Ishikawa (cell line): ENCODE measurements at regions not wholly inside any gene's neighbourhood (a gene's known extent, or its start where the extent isn't known, plus 50 kb on each side); places are given as distances from the start of the nearest gene placed in this dataset.

Experiments used
- CEBPB ChIP-seq: IDR thresholded peaks from 2 replicates; pipeline ENCODE4 v1.6.1; 2012
- CREB1 ChIP-seq: IDR thresholded peaks from 2 replicates; pipeline ENCODE4 v1.6.1; 2012; ENCODE audit warnings: low read depth
- EGR1 ChIP-seq: IDR thresholded peaks from 2 replicates; pipeline ENCODE4 v1.6.1; 2012
- EP300 ChIP-seq: IDR thresholded peaks from 2 replicates; pipeline ENCODE4 v1.6.1; 2012; ENCODE audit warnings: borderline replicate concordance
- FOXM1 ChIP-seq: IDR thresholded peaks from 2 replicates; pipeline ENCODE4 v1.6.1; 2012; ENCODE audit warnings: low read depth, borderline replicate concordance
- NFIC ChIP-seq: IDR thresholded peaks from 2 replicates; pipeline ENCODE4 v1.6.1; 2012
- RAD21 ChIP-seq: IDR thresholded peaks from 2 replicates; pipeline ENCODE4 v1.6.1; 2012; ENCODE audit warnings: low read depth
- REST ChIP-seq: IDR thresholded peaks from 2 replicates; pipeline ENCODE4 v1.6.1; 2012; ENCODE audit warnings: low read depth, mild to moderate bottlenecking
- TAF1 ChIP-seq: IDR thresholded peaks from 2 replicates; pipeline ENCODE4 v1.6.1; 2012; ENCODE audit warnings: low read depth, mild to moderate bottlenecking
- TCF12 ChIP-seq: IDR thresholded peaks from 2 replicates; pipeline ENCODE4 v1.6.1; 2012; ENCODE audit warnings: low read depth
- TEAD4 ChIP-seq: IDR thresholded peaks from 2 replicates; pipeline ENCODE4 v1.6.1; 2012
- YY1 ChIP-seq: IDR thresholded peaks from 2 replicates; pipeline ENCODE4 v1.6.1; 2012; ENCODE audit warnings: low read depth
- ZBTB7A ChIP-seq: IDR thresholded peaks from 2 replicates; pipeline ENCODE4 v1.6.1; 2012; ENCODE audit warnings: low read depth
- TF ChIP-seq, protein P1 (sequence below): IDR thresholded peaks from 2 replicates; pipeline ENCODE4 v1.6.1; 2012
- TF ChIP-seq, protein P2 (sequence below): IDR thresholded peaks from 2 replicates; pipeline ENCODE4 v1.6.1; 2012

DNA sequence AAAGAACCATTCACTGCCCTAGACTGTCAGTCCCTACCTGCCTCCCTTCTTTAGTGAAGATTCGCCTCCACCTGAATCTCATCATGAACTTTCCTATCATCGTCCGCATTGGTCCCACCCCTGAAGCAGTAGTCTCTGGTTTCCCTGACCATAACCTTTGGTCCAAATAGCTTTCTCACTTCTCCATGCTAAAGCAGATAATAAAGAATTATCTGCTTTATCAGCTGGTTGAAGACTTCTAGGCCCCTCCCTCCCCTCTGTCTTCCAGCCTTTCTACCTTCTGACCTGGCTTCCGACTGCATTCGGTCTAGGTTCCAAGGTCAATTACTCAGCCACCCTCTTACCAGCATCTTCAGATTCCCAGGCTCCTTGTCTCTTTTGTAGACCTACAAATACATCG, 650.9 kb downstream of the HS3ST4 start:
- no peak for TF ChIP-seq TEAD4
- TF ChIP-seq REST: no peak
- TF ChIP-seq CEBPB: no peak
- TF ChIP-seq, protein P1, sequence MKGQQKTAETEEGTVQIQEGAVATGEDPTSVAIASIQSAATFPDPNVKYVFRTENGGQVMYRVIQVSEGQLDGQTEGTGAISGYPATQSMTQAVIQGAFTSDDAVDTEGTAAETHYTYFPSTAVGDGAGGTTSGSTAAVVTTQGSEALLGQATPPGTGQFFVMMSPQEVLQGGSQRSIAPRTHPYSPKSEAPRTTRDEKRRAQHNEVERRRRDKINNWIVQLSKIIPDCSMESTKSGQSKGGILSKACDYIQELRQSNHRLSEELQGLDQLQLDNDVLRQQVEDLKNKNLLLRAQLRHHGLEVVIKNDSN: no peak
- no peak for TF ChIP-seq RAD21
- TF ChIP-seq EP300: no peak
- no peak for TF ChIP-seq YY1
- TF ChIP-seq ZBTB7A: no peak
- no peak for TF ChIP-seq TAF1
- TF ChIP-seq, protein P2, sequence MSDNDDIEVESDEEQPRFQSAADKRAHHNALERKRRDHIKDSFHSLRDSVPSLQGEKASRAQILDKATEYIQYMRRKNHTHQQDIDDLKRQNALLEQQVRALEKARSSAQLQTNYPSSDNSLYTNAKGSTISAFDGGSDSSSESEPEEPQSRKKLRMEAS: no peak
- no peak for TF ChIP-seq EGR1
- no peak for TF ChIP-seq CREB1
- TF ChIP-seq FOXM1: no peak
- TF ChIP-seq TCF12: no peak
- no peak for TF ChIP-seq NFIC

GRCh38 chr16:26344240-26344776, 652.5 kb downstream of the HS3ST4 start:
- TF ChIP-seq RAD21: no peak
- no peak for TF ChIP-seq TAF1
- TF ChIP-seq, protein P2: no peak
- TF ChIP-seq CREB1: no peak

DNA sequence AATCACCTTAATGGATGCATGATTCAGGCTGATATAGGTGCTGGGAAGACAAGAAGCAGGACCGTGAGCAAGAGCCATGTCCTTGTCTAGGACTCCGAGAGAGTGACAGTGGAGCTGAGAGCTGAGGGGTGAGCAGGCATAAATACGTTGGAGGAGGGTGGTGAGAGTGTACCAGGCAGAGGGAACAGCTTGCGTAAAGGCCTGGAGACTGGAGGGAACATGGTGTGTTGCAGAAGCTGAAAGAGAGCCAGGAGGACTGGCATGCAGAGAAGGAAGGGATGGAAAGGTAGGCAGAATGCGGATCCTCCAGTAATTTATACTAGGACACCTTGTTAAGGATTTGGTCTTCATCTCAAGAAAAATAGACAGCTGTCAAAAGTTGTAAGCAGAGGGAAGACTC, 653.2 kb downstream of the HS3ST4 start:
- TF ChIP-seq RAD21 (no peak), TAF1 (no peak), ZBTB7A (no peak), YY1 (no peak), TCF12 (no peak)

DNA sequence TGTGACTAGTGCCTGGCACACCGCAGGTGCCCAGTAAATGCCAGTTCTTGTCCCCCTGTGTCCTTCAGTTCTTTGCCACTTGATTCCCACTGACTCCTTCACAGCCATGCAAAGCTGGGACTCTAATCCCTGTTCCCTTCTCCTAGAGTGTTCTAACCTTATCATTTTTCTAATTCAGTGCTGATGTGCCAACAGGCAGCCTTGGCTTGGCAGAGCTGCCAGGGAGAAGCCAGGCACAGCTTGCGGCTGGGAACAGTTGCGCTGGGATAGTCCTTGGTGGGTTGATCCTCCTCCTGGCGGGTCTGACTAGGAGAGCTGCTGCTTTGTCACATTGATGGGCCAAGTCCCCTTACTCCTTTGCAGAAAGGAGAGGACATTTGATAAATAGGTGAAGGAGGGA, 654.2 kb downstream of the HS3ST4 start:
- no peak for TF ChIP-seq ZBTB7A
- TF ChIP-seq NFIC: no peak
- TF ChIP-seq EGR1: no peak
- TF ChIP-seq TEAD4: no peak
- TF ChIP-seq CEBPB: no peak
- TF ChIP-seq REST: no peak
- TF ChIP-seq, protein P1: no peak
- TF ChIP-seq TAF1: no peak
- TF ChIP-seq, protein P2: no peak
- TF ChIP-seq RAD21: no peak
- no peak for TF ChIP-seq YY1
- TF ChIP-seq EP300: no peak
- no peak for TF ChIP-seq TCF12
- TF ChIP-seq FOXM1: no peak
- no peak for TF ChIP-seq CREB1

GRCh38 chr16:26348095-26348494, 656.3 kb downstream of the HS3ST4 start:
- TF ChIP-seq EGR1: no peak
- no peak for TF ChIP-seq TCF12
- no peak for TF ChIP-seq REST
- TF ChIP-seq CREB1: no peak
- no peak for TF ChIP-seq NFIC
- no peak for TF ChIP-seq ZBTB7A
